WTC11 (cell line): ENCODE measurements at regions not wholly inside any gene's neighbourhood (a gene's known extent, or its start where the extent isn't known, plus 50 kb on each side); places are given as distances from the start of the nearest gene placed in this dataset.
A peak's percentile ranks its signal among the peaks of the same experiment; 100 is the strongest.

Source experiments
- ATAC-seq: fragments of 200-7000 bp; cut with Tn5 transposase; 2 replicates; pipeline ENCODE4 v1.10.0; 2021; ENCODE audit warnings: mild to moderate bottlenecking, moderate library complexity
- CTCF ChIA-PET: fragments of 300-600 bp; sonication (Branson Sonifier 250); formaldehyde crosslinking; loops from one replicate; lab custom pipeline; 2021; ENCODE audit warnings: antibody characterized with exemption; lab: Charles Lee
- POLR2A ChIA-PET: fragments of 350-600 bp; sonication (Branson Sonifier 250); formaldehyde crosslinking; loops from one replicate; lab custom pipeline; 2021; ENCODE audit warnings: antibody characterized with exemption; lab: Charles Lee
- DNase-seq: peaks from one replicate; pipeline ENCODE4 v3.0.0; 2021; ENCODE audit warnings: low spot score
- H3K27ac Mint-ChIP-seq: 2 replicates; pipeline ENCODE4 v1.8.0; 2021; ENCODE audit warnings: mixed read lengths
- H3K27me3 Mint-ChIP-seq: 2 replicates; pipeline ENCODE4 v1.8.0; 2021; ENCODE audit warnings: low read depth, mild to moderate bottlenecking, moderate library complexity, mixed read lengths
- H3K36me3 Mint-ChIP-seq: 2 replicates; pipeline ENCODE4 v1.8.0; 2021; ENCODE audit warnings: mixed read lengths
- H3K4me1 Mint-ChIP-seq: 2 replicates; pipeline ENCODE4 v1.8.0; 2022; ENCODE audit warnings: mixed read lengths
- H3K4me3 Mint-ChIP-seq: 2 replicates; pipeline ENCODE4 v1.8.0; 2021; ENCODE audit warnings: mild to moderate bottlenecking, moderate library complexity, mixed read lengths
- H3K9me3 Mint-ChIP-seq: 2 replicates; pipeline ENCODE4 v1.8.0; 2021; ENCODE audit warnings: mixed read lengths
- AFF4 ChIP-seq: sonication (generic); formaldehyde crosslinking; IDR thresholded peaks from 2 replicates; pipeline ENCODE4 v1.8.1; 2023; ENCODE audit warnings: mild to moderate bottlenecking, missing genetic modification reagents, borderline replicate concordance
- CREB1 ChIP-seq: sonication (generic); formaldehyde crosslinking; IDR thresholded peaks from 2 replicates; pipeline ENCODE4 v1.8.0; 2023; ENCODE audit warnings: mild to moderate bottlenecking, missing genetic modification reagents
- CTCF ChIP-seq: fragments of 200-600 bp; IDR thresholded peaks from 2 replicates; pipeline ENCODE4 v1.8.0; 2022; ENCODE audit warnings: antibody characterized with exemption
- ELF4 ChIP-seq: sonication (generic); formaldehyde crosslinking; IDR thresholded peaks from 2 replicates; pipeline ENCODE4 v1.8.1; 2022; ENCODE audit warnings: low read depth, mild to moderate bottlenecking, moderate library complexity, missing genetic modification reagents
- FOXJ3 ChIP-seq: sonication (generic); formaldehyde crosslinking; IDR thresholded peaks from 2 replicates; pipeline ENCODE4 v1.9.0; 2021; ENCODE audit warnings: missing genetic modification reagents, mild to moderate bottlenecking, borderline replicate concordance
- FOXK1 ChIP-seq: sonication (generic); formaldehyde crosslinking; IDR thresholded peaks from 2 replicates; pipeline ENCODE4 v1.8.0; 2022; ENCODE audit warnings: mild to moderate bottlenecking, moderate library complexity, missing genetic modification reagents
- FOXP1 ChIP-seq: sonication (generic); formaldehyde crosslinking; IDR thresholded peaks from 2 replicates; pipeline ENCODE4 v1.8.0; 2022; ENCODE audit warnings: missing genetic modification reagents, mild to moderate bottlenecking, moderate library complexity, borderline replicate concordance
- MAX ChIP-seq: sonication (generic); formaldehyde crosslinking; IDR thresholded peaks from 2 replicates; pipeline ENCODE4 v1.8.0; 2022; ENCODE audit warnings: mild to moderate bottlenecking, missing genetic modification reagents
- PRRX2 ChIP-seq: fragments of 250-450 bp; sonication (Bioruptor Pico); IDR thresholded peaks from 2 replicates; pipeline ENCODE4 v1.8.0; 2021; ENCODE audit warnings: mild to moderate bottlenecking
- SMAD3 ChIP-seq: sonication (generic); formaldehyde crosslinking; IDR thresholded peaks from 2 replicates; pipeline ENCODE4 v1.8.0; 2022; ENCODE audit warnings: missing genetic modification reagents, mild to moderate bottlenecking, borderline replicate concordance
- SMAD4 ChIP-seq: sonication (generic); formaldehyde crosslinking; IDR thresholded peaks from 2 replicates; pipeline ENCODE4 v1.8.0; 2022; ENCODE audit warnings: mild to moderate bottlenecking, missing genetic modification reagents
- TP53 ChIP-seq: sonication (generic); formaldehyde crosslinking; IDR thresholded peaks from 2 replicates; pipeline ENCODE4 v1.8.1; 2023; ENCODE audit warnings: mild to moderate bottlenecking, missing genetic modification reagents
- USF2 ChIP-seq: sonication (generic); formaldehyde crosslinking; IDR thresholded peaks from 2 replicates; pipeline ENCODE4 v1.8.1; 2023; ENCODE audit warnings: mild to moderate bottlenecking, missing genetic modification reagents, moderate library complexity
- ZBTB43 ChIP-seq: sonication (generic); formaldehyde crosslinking; IDR thresholded peaks from 2 replicates; pipeline ENCODE4 v1.8.1; 2023; ENCODE audit warnings: mild to moderate bottlenecking, missing genetic modification reagents
- ZNF423 ChIP-seq: fragments of 250-450 bp; sonication (Bioruptor Pico); IDR thresholded peaks from 2 replicates; pipeline ENCODE4 v2.1.2; 2022; ENCODE audit warnings: mild to moderate bottlenecking, moderate library complexity
- ZNF425 ChIP-seq: fragments of 250-450 bp; sonication (Bioruptor Pico); conservative IDR thresholded peaks from 2 replicates; pipeline ENCODE4 v1.9.0; 2021; ENCODE audit warnings: mild to moderate bottlenecking
- ZSCAN18 ChIP-seq: fragments of 250-450 bp; sonication (Bioruptor Pico); IDR thresholded peaks from 2 replicates; pipeline ENCODE4 v2.1.2; 2022; ENCODE audit warnings: mild to moderate bottlenecking, moderate library complexity

- TF ChIP-seq TP53 (CRISPR knock-in tag) (no peak), ZBTB43 (CRISPR knock-in tag) (no peak), CREB1 (CRISPR knock-in tag) (no peak), ZNF425 (CRISPR knock-in tag) (no peak)
- ChIA-PET CTCF (no interaction called here), POLR2A (no interaction called here)
- H3K27me3 Mint-ChIP-seq: peaks cover 6% of the 10 kb centered on the region
- H3K4me1 Mint-ChIP-seq: peaks cover 26% of the 10 kb centered on the region
- no peaks in the 10 kb centered on the region for H3K36me3 Mint-ChIP-seq
- H3K4me3 Mint-ChIP-seq: no peak overlapping the region
- no peak overlapping the region for H3K27ac Mint-ChIP-seq
- ATAC-seq (no peak), DNase-seq (no peak)
- H3K9me3 Mint-ChIP-seq: peaks cover 4% of the 10 kb centered on the region; the same call in 1 of the 2 replicates
Measured at GRCh38 chr15:29615791-29616190, 206.5 kb downstream of the TJP1 start.

GRCh38 chr15:29613951-29614382 lies 208.3 kb downstream of the TJP1 start:
- ChIA-PET CTCF (interaction anchor here (0.5 to 4.4 kb wide), 34 partner anchors 9 to 512 kb away, joined by 3 to 24 read pairs (median 4); no protein-coding TSS in a partner anchor), POLR2A (interaction anchor here (1.0 kb wide), 1 partner anchor 9 kb away, joined by 4 read pairs; no protein-coding TSS in a partner anchor)
- H3K4me3 Mint-ChIP-seq: no peak overlapping the region
- no peak overlapping the region for H3K27ac Mint-ChIP-seq
- TF ChIP-seq SMAD3: no peak
- TF ChIP-seq USF2 (CRISPR knock-in tag): no peak
- peak; percentile 44; the same call in 1 of the 2 replicates for TF ChIP-seq MAX (CRISPR knock-in tag)
- TF ChIP-seq CTCF: peak; percentile 52
- no peak for TF ChIP-seq SMAD4 (CRISPR knock-in tag)
- peak; percentile 51; the same call in 1 of the 2 replicates for TF ChIP-seq FOXP1 (CRISPR knock-in tag)
- 0 out of 2 replicates have a peak, but pooled peaks have one; percentile 20 for TF ChIP-seq ZSCAN18 (CRISPR knock-in tag)
- TF ChIP-seq, all 79 proteins: peak for 4
- Mint-ChIP-seq H3K4me1 (peaks cover 38% of the 10 kb centered on the region), H3K36me3 (no peaks in the 10 kb centered on the region), H3K9me3 (peaks cover 4% of the 10 kb centered on the region; the same call in 1 of the 2 replicates), H3K27me3 (peaks cover 6% of the 10 kb centered on the region)
- ATAC-seq (peak; percentile 64), DNase-seq (peak; percentile 62)

GRCh38 chr15:29612701-29613100 lies 209.6 kb downstream of the TJP1 start:
- no peaks in the 10 kb centered on the region for H3K36me3 Mint-ChIP-seq
- H3K4me3 Mint-ChIP-seq: no peak overlapping the region
- H3K27ac Mint-ChIP-seq: no peak overlapping the region
- H3K27me3 Mint-ChIP-seq: peaks cover 6% of the 10 kb centered on the region
- POLR2A ChIA-PET: interaction anchor here (0.6 to 1.0 kb wide), 3 partner anchors 10 to 44 kb away, joined by 3 read pairs; no protein-coding TSS in a partner anchor
- ATAC-seq (no peak), DNase-seq (no peak)
- H3K9me3 Mint-ChIP-seq: peaks cover 4% of the 10 kb centered on the region; the same call in 1 of the 2 replicates
- CTCF ChIA-PET: interaction anchor here (0.8 to 4.4 kb wide), 8 partner anchors 44 to 473 kb away, joined by 3 to 24 read pairs (median 6); no protein-coding TSS in a partner anchor
- peaks cover 46% of the 10 kb centered on the region for H3K4me1 Mint-ChIP-seq
- TF ChIP-seq ZNF423: no peak
- TF ChIP-seq ELF4: no peak
- TF ChIP-seq USF2 (CRISPR knock-in tag): no peak
- no peak for TF ChIP-seq FOXJ3 (CRISPR knock-in tag)
- no peak for TF ChIP-seq FOXK1 (CRISPR knock-in tag)
- TF ChIP-seq PRRX2 (CRISPR knock-in tag): no peak
- no peak for TF ChIP-seq AFF4 (CRISPR knock-in tag)
